Progenitor cell of endocrine pancreas (in vitro differentiated cells): ENCODE measurements at regions not wholly inside any gene's neighbourhood (a gene's known extent, or its start where the extent isn't known, plus 50 kb on each side); places are given as distances from the start of the nearest gene placed in this dataset.

Experiments used
- DNase-seq: peaks from one replicate; pipeline ENCODE4 v3.0.0; 2021; ENCODE audit warnings: low spot score; ENCODE audit not compliant: unreplicated experiment
- H3K27ac Mint-ChIP-seq: 2 replicates; pipeline ENCODE4 v1.8.0; 2021; ENCODE audit warnings: mild to moderate bottlenecking, moderate library complexity, mixed read lengths
- H3K27me3 Mint-ChIP-seq: 2 replicates; pipeline ENCODE4 v1.8.0; 2021; ENCODE audit warnings: mixed read lengths
- H3K36me3 Mint-ChIP-seq: 2 replicates; pipeline ENCODE4 v1.8.0; 2022; ENCODE audit warnings: mixed read lengths; ENCODE audit not compliant: insufficient read depth
- H3K4me1 Mint-ChIP-seq: 2 replicates; pipeline ENCODE4 v1.8.0; 2021; ENCODE audit warnings: low read depth, mixed read lengths
- H3K4me3 Mint-ChIP-seq: 2 replicates; pipeline ENCODE4 v1.8.0; 2021; ENCODE audit warnings: low read depth, mild to moderate bottlenecking, moderate library complexity, mixed read lengths
- H3K9me3 Mint-ChIP-seq: 2 replicates; pipeline ENCODE4 v1.8.0; 2021; ENCODE audit warnings: low read depth, mixed read lengths
- CTCF ChIP-seq: fragments of 200-600 bp; sonication (generic); IDR thresholded peaks from one replicate; pipeline ENCODE4 v1.5.0; 2021; ENCODE audit warnings: antibody characterized with exemption, mild to moderate bottlenecking; ENCODE audit not compliant: unreplicated experiment

- H3K9me3 Mint-ChIP-seq: peaks cover 3% of the 10 kb centered on the region
- peaks cover 11% of the 10 kb centered on the region for H3K27me3 Mint-ChIP-seq
- H3K4me3 Mint-ChIP-seq: no peak overlapping the region
- H3K36me3 Mint-ChIP-seq: no peaks in the 10 kb centered on the region
- no peak for DNase-seq
- no peak for TF ChIP-seq CTCF
- no peak overlapping the region for H3K27ac Mint-ChIP-seq
- H3K4me1 Mint-ChIP-seq: peaks cover 6% of the 10 kb centered on the region
These were observed 288.0 kb upstream of the SLC10A2 start for GRCh38 chr13:103354171-103354570.

GRCh38 chr13:103351035-103351828 lies 285.0 kb upstream of the SLC10A2 start:
- H3K9me3 Mint-ChIP-seq: peaks cover 3% of the 10 kb centered on the region
- peaks cover 6% of the 10 kb centered on the region for H3K4me1 Mint-ChIP-seq
- H3K27ac Mint-ChIP-seq: no peak overlapping the region
- no peak for DNase-seq
- no peaks in the 10 kb centered on the region for H3K36me3 Mint-ChIP-seq
- H3K4me3 Mint-ChIP-seq: no peak overlapping the region
- H3K27me3 Mint-ChIP-seq: peaks cover 11% of the 10 kb centered on the region
- TF ChIP-seq CTCF: no peak

- H3K27me3 Mint-ChIP-seq: peaks cover 11% of the 10 kb centered on the region
- H3K36me3 Mint-ChIP-seq: no peaks in the 10 kb centered on the region
- peaks cover 6% of the 10 kb centered on the region for H3K4me1 Mint-ChIP-seq
- H3K9me3 Mint-ChIP-seq: peaks cover 3% of the 10 kb centered on the region
- TF ChIP-seq CTCF: no peak
- H3K4me3 Mint-ChIP-seq: no peak overlapping the region
- DNase-seq: no peak
- no peak overlapping the region for H3K27ac Mint-ChIP-seq
These were observed 283.9 kb upstream of the SLC10A2 start for GRCh38 chr13:103350147-103350546.

GRCh38 chr13:103349211-103349980 lies 283.2 kb upstream of the SLC10A2 start:
- Mint-ChIP-seq H3K4me3 (no peak overlapping the region), H3K9me3 (peaks cover 8% of the 10 kb centered on the region), H3K4me1 (peaks cover 6% of the 10 kb centered on the region), H3K36me3 (no peaks in the 10 kb centered on the region), H3K27me3 (peaks cover 11% of the 10 kb centered on the region), H3K27ac (peak overlapping the region; percentile 87)
- TF ChIP-seq CTCF: no peak
- DNase-seq: no peak

GRCh38 chr13:103335241-103335640 lies 269.0 kb upstream of the SLC10A2 start:
- H3K4me3 Mint-ChIP-seq: no peak overlapping the region
- TF ChIP-seq CTCF: no peak
- no peak overlapping the region for H3K27ac Mint-ChIP-seq
- no peaks in the 10 kb centered on the region for H3K36me3 Mint-ChIP-seq
- H3K4me1 Mint-ChIP-seq: peaks cover 16% of the 10 kb centered on the region
- DNase-seq: no peak
- H3K9me3 Mint-ChIP-seq: peaks cover 16% of the 10 kb centered on the region
- H3K27me3 Mint-ChIP-seq: no peaks in the 10 kb centered on the region
